Prostate gland (tissue), 2 donors: ENCODE measurements at regions not wholly inside any gene's neighbourhood (a gene's known extent, or its start where the extent isn't known, plus 50 kb on each side); places are given as distances from the start of the nearest gene placed in this dataset.

Source experiments
- DNase-seq: peaks from one replicate; pipeline ENCODE4 v3.0.0-alpha.2; 2019; ENCODE audit warnings: low spot score
- H3K27ac ChIP-seq, 2 donors: fragments of 200-600 bp; sonication (generic); 2 replicates each; pipeline ENCODE4 v1.5.1; 2017 to 2019
- H3K27me3 ChIP-seq: fragments of 200-600 bp; sonication (generic); replicated peaks from 2 replicates; pipeline ENCODE4 v1.5.1; 2019; ENCODE audit not compliant: insufficient read depth
- H3K36me3 ChIP-seq, 2 donors: fragments of 200-600 bp; sonication (generic); 1 replicate in 1 of 2; 2 replicates in 1 of 2; pipeline versions ENCODE4 v1.5.1 to v1.8.1; 2017 to 2019
- H3K4me1 ChIP-seq: fragments of 200-600 bp; sonication (generic); replicated peaks from 2 replicates; pipeline ENCODE4 v1.5.1; 2019
- H3K4me3 ChIP-seq, 2 donors: fragments of 200-600 bp; sonication (generic); 2 replicates each; pipeline ENCODE4 v1.5.1; 2017 to 2019
- H3K9me3 ChIP-seq: fragments of 200-600 bp; sonication (generic); 2 replicates; pipeline ENCODE4 v1.5.1; 2017
- CTCF ChIP-seq, 4 experiments: fragments of 200-600 bp in 2 of 4; fragments of 450-650 bp in 2 of 4; sonication (generic) in 2 of 4; IDR thresholded peaks; 1 replicate in 3 of 4; 2 replicates in 1 of 4; pipeline ENCODE4 v1.5.1; 2016 to 2019; ENCODE audit warnings: antibody characterized with exemption in 4 of 4, mild to moderate bottlenecking in 2 of 4, moderate library complexity in 2 of 4
- POLR2A ChIP-seq: fragments of 450-650 bp; IDR thresholded peaks from one replicate; pipeline ENCODE4 v1.6.1; 2016; ENCODE audit warnings: antibody characterized with exemption, mild to moderate bottlenecking
- POLR2AphosphoS5 ChIP-seq: sonication (generic); formaldehyde crosslinking; IDR thresholded peaks from one replicate; pipeline ENCODE4 v1.6.1; 2017; ENCODE audit warnings: antibody characterized with exemption
- WGBS: methylation state at CpG from one replicate; pipeline ENCODE4 v1.1.5; 2018; 5-methylcytosine and 5-hydroxymethylcytosine counted together
- intact Hi-C: fragments of 100-400 bp; cut with DNase I; formaldehyde crosslinking; loops from one replicate; pipeline ENCODE4 v1.14.2; 2022

GRCh38 chr4:140244328-140244727, 90.3 kb upstream of the MAML3 start:
- WGBS, result 95% methylated on average over 1 of the region's 1 CpG

GRCh38 chr4:140243278-140243753, 89.3 kb upstream of the MAML3 start:
- Histone ChIP-seq H3K27ac (peak overlapping the region; percentile 60 to 61), H3K36me3 (no peaks in the 10 kb centered on the region), H3K9me3 (no peaks in the 10 kb centered on the region), H3K4me1 (peaks cover 12% of the 10 kb centered on the region), H3K27me3 (no peaks in the 10 kb centered on the region), H3K4me3 (peak overlapping the region in 1 of 2 donors; percentile 1)
- DNase-seq, result peak; percentile 75
- intact Hi-C loops, result no loop called here
- 5% methylated on average over 7 of the region's 7 CpGs for WGBS
- TF ChIP-seq POLR2AphosphoS5, result peak; percentile 91
- TF ChIP-seq POLR2A, result peak; percentile 33
- TF ChIP-seq CTCF (IDR thresholded peaks at IDR 0.05), result no peak

More at GRCh38 chr4:140244328-140244727, 90.3 kb upstream of the MAML3 start:
- peaks cover 6% of the 10 kb centered on the region for H3K4me1 ChIP-seq
- H3K4me3 ChIP-seq, result no peak overlapping the region
- intact Hi-C loops, result no loop called here
- no peak for DNase-seq
- H3K27ac ChIP-seq, result no peak overlapping the region
- H3K36me3 ChIP-seq, result no peaks in the 10 kb centered on the region
- TF ChIP-seq POLR2A (no peak), CTCF (IDR thresholded peaks at IDR 0.05) (no peak), POLR2AphosphoS5 (no peak)
- H3K9me3 ChIP-seq, result no peaks in the 10 kb centered on the region
- H3K27me3 ChIP-seq, result no peaks in the 10 kb centered on the region

- intact Hi-C loops, result no loop called here
- DNase-seq, result no peak
- H3K4me3 ChIP-seq, result no peak overlapping the region
Measured at GRCh38 chr4:140242357-140243277, 88.6 kb upstream of the MAML3 start.

GRCh38 chr4:140240237-140240636, 86.3 kb upstream of the MAML3 start:
- Histone ChIP-seq H3K4me3 (no peak overlapping the region), H3K36me3 (no peaks in the 10 kb centered on the region), H3K27ac (no peak overlapping the region), H3K9me3 (no peaks in the 10 kb centered on the region), H3K4me1 (peaks cover 13% of the 10 kb centered on the region), H3K27me3 (no peaks in the 10 kb centered on the region)
- TF ChIP-seq POLR2A (no peak), POLR2AphosphoS5 (no peak), CTCF (IDR thresholded peaks at IDR 0.05) (no peak)
- no peak for DNase-seq
- 75% methylated on average over 6 of the region's 6 CpGs for WGBS
- intact Hi-C loops, result no loop called here

More at GRCh38 chr4:140242357-140243277, 88.6 kb upstream of the MAML3 start:
- 48% methylated on average over 8 of the region's 8 CpGs for WGBS
- no peaks in the 10 kb centered on the region for H3K9me3 ChIP-seq
- H3K27me3 ChIP-seq, result no peaks in the 10 kb centered on the region
- peak overlapping the region; percentile 60 to 61 for H3K27ac ChIP-seq
- TF ChIP-seq POLR2AphosphoS5 (no peak), POLR2A (no peak), CTCF (IDR thresholded peaks at IDR 0.05) (no peak)
- no peaks in the 10 kb centered on the region for H3K36me3 ChIP-seq
- peaks cover 13% of the 10 kb centered on the region for H3K4me1 ChIP-seq
